Activated CD4-positive, alpha-beta T cell treated with anti-CD3 and anti-CD28 coated beads for 36 hours (primary cell): ENCODE measurements at regions not wholly inside any gene's neighbourhood (a gene's known extent, or its start where the extent isn't known, plus 50 kb on each side); places are given as distances from the start of the nearest gene placed in this dataset.

Experiments used
- ATAC-seq: fragments of 200-7000 bp; cut with Tn5 transposase; one replicate; pipeline ENCODE4 v1.10.0; 2021; ENCODE audit warnings: mild to moderate bottlenecking, moderate library complexity
- CTCF ChIA-PET: fragments of 350-600 bp; sonication (Branson Sonifier 250); formaldehyde crosslinking; loops from one replicate; lab custom pipeline; 2021; ENCODE audit warnings: antibody characterized with exemption; lab: Charles Lee
- POLR2A ChIA-PET: fragments of 350-600 bp; sonication (Branson Sonifier 250); formaldehyde crosslinking; loops from one replicate; lab custom pipeline; 2021; ENCODE audit warnings: antibody characterized with exemption, inconsistent platforms; lab: Charles Lee
- DNase-seq: peaks from one replicate; pipeline ENCODE4 v3.0.0-alpha.2; 2020
- H3K27ac Mint-ChIP-seq: one replicate; pipeline ENCODE4 v1.8.0; 2021; ENCODE audit warnings: mixed read lengths
- H3K27me3 Mint-ChIP-seq: one replicate; pipeline ENCODE4 v1.8.0; 2021; ENCODE audit warnings: mixed read lengths
- H3K36me3 Mint-ChIP-seq: one replicate; pipeline ENCODE4 v1.8.0; 2021; ENCODE audit warnings: low read depth, mixed read lengths
- H3K4me1 Mint-ChIP-seq: one replicate; pipeline ENCODE4 v1.8.0; 2021; ENCODE audit warnings: mixed read lengths
- H3K4me3 Mint-ChIP-seq: one replicate; pipeline ENCODE4 v1.8.0; 2021; ENCODE audit warnings: mild to moderate bottlenecking, moderate library complexity, mixed read lengths
- H3K9me3 Mint-ChIP-seq: one replicate; pipeline ENCODE4 v1.8.0; 2021; ENCODE audit warnings: low read depth, mixed read lengths
- intact Hi-C, 2 experiments: fragments of 100-400 bp; cut with DNase I in 1 of 2; cut with micrococcal nuclease in 1 of 2; formaldehyde crosslinking; loops; one replicate each; pipeline versions ENCODE4 v1.14.2 to v1.15.1; 2022 to 2024; cut with DNase I, micrococcal nuclease

DNA sequence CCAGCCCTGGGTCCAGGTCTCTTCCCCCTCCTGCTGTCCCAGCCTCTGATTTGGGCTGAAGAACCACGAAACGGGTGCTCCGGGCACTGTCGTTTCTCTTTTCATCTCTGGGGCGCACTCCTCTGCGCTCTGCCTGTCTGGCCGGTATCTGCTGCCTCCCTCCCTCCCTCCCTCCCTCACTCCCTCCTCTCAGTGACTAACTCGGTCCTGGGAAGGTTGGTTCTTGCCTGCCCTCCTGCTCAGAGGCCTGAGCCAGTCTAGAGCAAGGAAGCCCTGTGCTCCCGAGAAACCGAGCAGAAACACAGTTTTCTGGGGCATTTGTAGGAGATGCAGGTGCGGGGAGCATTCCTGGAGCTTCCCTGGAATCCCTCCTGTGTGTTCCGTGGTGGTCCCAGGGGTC lies 1235.2 kb downstream of the BRD1 start:
- intact Hi-C loops, result no loop called here
- ChIA-PET POLR2A (no interaction called here), CTCF (no interaction called here)
- Mint-ChIP-seq H3K27ac (no peak overlapping the region), H3K4me1 (no peaks in the 10 kb centered on the region), H3K4me3 (no peak overlapping the region), H3K9me3 (no peaks in the 10 kb centered on the region), H3K36me3 (no peaks in the 10 kb centered on the region), H3K27me3 (peaks cover 3% of the 10 kb centered on the region)
- DNase-seq (no peak), ATAC-seq (no peak)

GRCh38 chr22:48592066-48592345 lies 1235.7 kb downstream of the BRD1 start:
- DNase-seq, result no peak
- H3K36me3 Mint-ChIP-seq, result no peaks in the 10 kb centered on the region
- ATAC-seq, result no peak

GRCh38 chr22:48591286-48592065 lies 1236.2 kb downstream of the BRD1 start:
- Mint-ChIP-seq H3K27ac (no peak overlapping the region), H3K36me3 (no peaks in the 10 kb centered on the region), H3K9me3 (no peaks in the 10 kb centered on the region), H3K4me1 (no peaks in the 10 kb centered on the region), H3K27me3 (peaks cover 3% of the 10 kb centered on the region), H3K4me3 (no peak overlapping the region)
- POLR2A ChIA-PET, result no interaction called here
- DNase-seq (no peak), ATAC-seq (no peak)
- intact Hi-C loops, result no loop called here
- CTCF ChIA-PET, result interaction anchor here (0.6 kb wide), 1 partner anchor 307 kb away, joined by 3 read pairs; no protein-coding TSS in a partner anchor

More at GRCh38 chr22:48592066-48592345, 1235.7 kb downstream of the BRD1 start:
- ChIA-PET CTCF (no interaction called here), POLR2A (no interaction called here)
- Mint-ChIP-seq H3K27me3 (peaks cover 3% of the 10 kb centered on the region), H3K4me3 (no peak overlapping the region), H3K4me1 (no peaks in the 10 kb centered on the region), H3K27ac (no peak overlapping the region), H3K9me3 (no peaks in the 10 kb centered on the region)
- intact Hi-C loops, result no loop called here

GRCh38 chr22:48589901-48590300 lies 1237.8 kb downstream of the BRD1 start:
- Mint-ChIP-seq H3K27ac (no peak overlapping the region), H3K4me1 (no peaks in the 10 kb centered on the region), H3K4me3 (no peak overlapping the region), H3K27me3 (peaks cover 3% of the 10 kb centered on the region), H3K9me3 (no peaks in the 10 kb centered on the region), H3K36me3 (no peaks in the 10 kb centered on the region)
- POLR2A ChIA-PET, result interaction anchor here (0.6 kb wide), 1 partner anchor 12 kb away, joined by 3 read pairs; no protein-coding TSS in a partner anchor
- CTCF ChIA-PET, result no interaction called here
- intact Hi-C loops, result no loop called here
- ATAC-seq (no peak), DNase-seq (no peak)

DNA sequence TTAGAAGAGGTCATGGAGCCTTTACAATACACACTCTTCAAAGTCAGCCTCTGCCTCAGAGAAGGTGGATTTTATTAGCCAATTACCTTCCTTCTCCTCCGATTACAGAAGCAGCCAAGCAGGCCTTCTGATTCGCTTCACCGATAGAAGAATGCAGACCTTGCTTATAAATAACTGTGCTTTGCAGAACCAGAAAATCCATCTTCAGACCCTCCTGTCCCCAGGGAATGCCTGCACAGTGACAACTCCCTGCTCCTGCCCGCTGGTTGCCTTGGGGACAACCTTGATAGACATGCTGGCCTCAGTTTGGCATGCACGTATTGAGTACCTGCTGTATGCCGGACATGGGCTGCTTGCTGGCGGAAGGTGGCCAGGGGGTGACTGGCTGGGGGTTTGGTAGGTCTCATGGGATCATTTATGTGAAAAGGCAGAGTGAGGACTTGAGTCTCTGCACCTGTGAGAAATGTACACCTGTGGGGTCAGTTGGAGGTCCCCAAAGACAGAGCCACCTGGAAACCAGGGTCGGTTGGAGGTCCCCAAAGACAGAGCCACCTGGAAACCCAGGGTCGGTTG lies 1238.7 kb downstream of the BRD1 start:
- no peak for DNase-seq
- intact Hi-C loops, result no loop called here
- Mint-ChIP-seq H3K27me3 (peaks cover 3% of the 10 kb centered on the region), H3K9me3 (no peaks in the 10 kb centered on the region), H3K4me3 (no peak overlapping the region), H3K27ac (no peak overlapping the region), H3K4me1 (no peaks in the 10 kb centered on the region), H3K36me3 (no peaks in the 10 kb centered on the region)
- POLR2A ChIA-PET, result interaction anchor here (0.6 kb wide), 1 partner anchor 11 kb away, joined by 3 read pairs; no protein-coding TSS in a partner anchor
- CTCF ChIA-PET, result no interaction called here
- ATAC-seq, result no peak

DNA sequence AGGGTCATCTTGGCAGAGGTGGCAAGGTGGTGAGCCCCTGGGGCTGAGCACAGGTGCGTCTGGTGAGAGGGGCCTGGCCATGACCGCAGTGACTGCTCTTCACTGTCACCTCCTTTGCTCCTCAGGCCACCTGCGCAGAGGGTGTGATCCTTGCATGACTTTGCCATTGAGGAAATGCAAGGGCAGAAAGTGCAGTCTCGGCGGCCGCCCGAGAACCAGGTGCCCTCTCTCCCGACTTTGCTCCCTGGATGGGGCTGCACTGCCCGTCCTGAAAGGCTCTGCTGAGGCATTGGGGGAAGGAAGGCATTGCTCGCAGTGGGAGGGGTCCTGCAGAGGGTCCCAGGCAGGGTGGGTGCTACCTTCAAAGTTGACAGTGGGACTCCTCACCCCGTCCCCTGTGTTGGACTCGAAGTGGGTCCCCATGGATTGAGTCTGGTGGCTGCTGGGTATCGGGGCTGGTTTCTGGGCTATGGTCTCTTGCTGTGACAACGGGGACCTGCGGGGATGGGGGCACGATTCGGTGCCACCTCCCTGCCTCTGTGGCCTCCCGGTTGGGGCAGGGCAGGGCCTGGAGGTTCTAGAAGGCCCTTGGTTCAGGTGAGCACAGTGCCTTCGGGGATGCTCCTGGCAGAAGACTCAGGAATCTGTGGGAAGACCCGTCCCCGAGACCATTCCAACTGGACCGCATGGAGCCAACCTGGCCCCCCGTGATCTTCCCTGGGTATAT lies 1239.4 kb downstream of the BRD1 start:
- Mint-ChIP-seq H3K4me3 (no peak overlapping the region), H3K4me1 (no peaks in the 10 kb centered on the region), H3K9me3 (no peaks in the 10 kb centered on the region), H3K27ac (no peak overlapping the region), H3K36me3 (no peaks in the 10 kb centered on the region), H3K27me3 (peaks cover 3% of the 10 kb centered on the region)
- CTCF ChIA-PET, result no interaction called here
- ATAC-seq, result no peak
- intact Hi-C loops, result no loop called here
- POLR2A ChIA-PET, result no interaction called here
- no peak for DNase-seq

GRCh38 chr22:48587236-48587865 lies 1240.3 kb downstream of the BRD1 start:
- no peaks in the 10 kb centered on the region for H3K36me3 Mint-ChIP-seq
- H3K27me3 Mint-ChIP-seq, result peaks cover 3% of the 10 kb centered on the region
- DNase-seq (no peak), ATAC-seq (no peak)
- H3K4me1 Mint-ChIP-seq, result no peaks in the 10 kb centered on the region
- ChIA-PET CTCF (no interaction called here), POLR2A (no interaction called here)
- no peaks in the 10 kb centered on the region for H3K9me3 Mint-ChIP-seq
- intact Hi-C loops, result no loop called here
- no peak overlapping the region for H3K27ac Mint-ChIP-seq
- H3K4me3 Mint-ChIP-seq, result no peak overlapping the region

DNA sequence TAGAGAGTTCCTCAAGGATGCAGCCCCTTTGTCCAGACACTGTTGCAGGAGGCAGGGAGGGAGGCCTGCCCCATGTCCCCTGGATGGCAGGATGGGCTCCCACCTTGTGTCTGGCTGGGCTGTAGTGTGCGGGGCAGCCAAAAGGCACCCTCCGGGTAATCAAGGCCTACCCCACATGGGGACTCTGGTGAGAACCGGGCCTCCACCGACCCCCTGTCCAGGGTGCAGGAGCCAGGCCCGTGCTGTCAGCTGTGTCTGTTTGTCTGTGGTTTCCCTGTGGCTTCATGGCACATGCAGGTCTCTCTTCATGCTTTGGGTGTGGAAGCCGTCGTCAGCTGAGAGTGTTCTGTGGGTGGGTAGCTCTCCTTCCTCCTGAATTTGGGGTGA lies 1240.9 kb downstream of the BRD1 start:
- Mint-ChIP-seq H3K27ac (no peak overlapping the region), H3K36me3 (no peaks in the 10 kb centered on the region), H3K4me3 (no peak overlapping the region), H3K4me1 (no peaks in the 10 kb centered on the region), H3K9me3 (no peaks in the 10 kb centered on the region), H3K27me3 (peaks cover 3% of the 10 kb centered on the region)
- intact Hi-C loops, result no loop called here
- no peak for DNase-seq
- ChIA-PET POLR2A (no interaction called here), CTCF (no interaction called here)
- no peak for ATAC-seq

- ChIA-PET CTCF (no interaction called here), POLR2A (no interaction called here)
- no peak for ATAC-seq
- no peak for DNase-seq
- Mint-ChIP-seq H3K36me3 (no peaks in the 10 kb centered on the region), H3K27me3 (peaks cover 3% of the 10 kb centered on the region), H3K9me3 (no peaks in the 10 kb centered on the region), H3K4me3 (no peak overlapping the region), H3K27ac (no peak overlapping the region), H3K4me1 (no peaks in the 10 kb centered on the region)
- intact Hi-C loops, result no loop called here
These were observed 1241.5 kb downstream of the BRD1 start for GRCh38 chr22:48585916-48586798.

- intact Hi-C loops, result no loop called here
- Mint-ChIP-seq H3K27ac (no peak overlapping the region), H3K27me3 (no peaks in the 10 kb centered on the region), H3K36me3 (no peaks in the 10 kb centered on the region), H3K9me3 (no peaks in the 10 kb centered on the region), H3K4me1 (no peaks in the 10 kb centered on the region), H3K4me3 (no peak overlapping the region)
- ATAC-seq, result no peak
- CTCF ChIA-PET, result no interaction called here
- DNase-seq, result no peak
- POLR2A ChIA-PET, result no interaction called here
These were observed 1243.5 kb downstream of the BRD1 start for GRCh38 chr22:48584170-48584569.

GRCh38 chr22:48581796-48582469 lies 1245.7 kb downstream of the BRD1 start:
- CTCF ChIA-PET, result no interaction called here
- no peak overlapping the region for H3K4me3 Mint-ChIP-seq

More at GRCh38 chr22:48581796-48582469, 1245.7 kb downstream of the BRD1 start:
- no peak overlapping the region for H3K27ac Mint-ChIP-seq
- H3K4me1 Mint-ChIP-seq, result no peaks in the 10 kb centered on the region
- no peak for ATAC-seq
- no peak for DNase-seq
- intact Hi-C loops, result no loop called here
- no peaks in the 10 kb centered on the region for H3K9me3 Mint-ChIP-seq
- peaks cover 12% of the 10 kb centered on the region for H3K27me3 Mint-ChIP-seq
- POLR2A ChIA-PET, result no interaction called here
- no peaks in the 10 kb centered on the region for H3K36me3 Mint-ChIP-seq
